ENCODE measurements at regions not wholly inside any gene's neighbourhood (a gene's known extent, or its start where the extent isn't known, plus 50 kb on each side); places are given as distances from the start of the nearest gene placed in this dataset.
A peak's percentile ranks its signal among the peaks of the same experiment; 100 is the strongest.
"Not testable (repeated sequence)": the region's sequence is repeated elsewhere in the genome, so short reads cannot be mapped to it uniquely, and the experiment has no call there.

DNA sequence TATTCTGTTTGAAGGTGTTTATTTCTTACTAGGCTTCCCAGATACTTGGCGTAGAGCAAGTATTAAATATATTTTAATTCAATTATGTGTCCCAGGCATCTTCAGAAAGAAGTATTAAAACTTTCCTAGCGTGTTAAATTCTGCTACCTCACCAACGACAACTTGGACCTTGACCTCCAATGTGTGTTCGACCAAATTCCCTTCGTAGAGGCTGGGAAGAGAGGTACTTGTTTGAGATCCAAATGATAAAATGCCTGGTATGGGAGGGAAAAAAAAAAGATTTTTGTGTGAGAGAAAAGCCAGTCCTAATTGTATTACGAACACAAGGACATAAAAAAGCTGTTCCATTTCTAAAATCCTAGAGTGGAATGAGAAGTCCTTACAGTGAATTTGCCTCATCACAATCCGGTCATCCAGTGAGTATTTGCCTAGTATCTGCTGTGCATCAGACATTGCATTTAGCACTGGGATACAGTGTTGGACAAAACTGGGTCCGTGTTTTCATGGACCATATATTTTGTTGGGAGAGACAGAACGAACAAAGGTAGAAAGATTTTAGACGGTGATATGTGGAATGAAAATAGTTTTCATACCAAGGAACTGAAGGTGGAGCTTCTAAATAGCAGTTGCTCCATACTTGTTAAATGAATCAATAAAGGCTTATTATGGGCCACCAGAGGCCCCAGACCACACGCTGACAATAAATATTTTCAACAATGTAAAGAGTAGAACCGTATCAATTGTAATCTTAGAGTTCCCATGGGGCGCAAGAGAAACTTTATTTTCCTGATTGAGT is 103.1 kb downstream of the KIF4B start:
- no peak for DNase-seq

DNA sequence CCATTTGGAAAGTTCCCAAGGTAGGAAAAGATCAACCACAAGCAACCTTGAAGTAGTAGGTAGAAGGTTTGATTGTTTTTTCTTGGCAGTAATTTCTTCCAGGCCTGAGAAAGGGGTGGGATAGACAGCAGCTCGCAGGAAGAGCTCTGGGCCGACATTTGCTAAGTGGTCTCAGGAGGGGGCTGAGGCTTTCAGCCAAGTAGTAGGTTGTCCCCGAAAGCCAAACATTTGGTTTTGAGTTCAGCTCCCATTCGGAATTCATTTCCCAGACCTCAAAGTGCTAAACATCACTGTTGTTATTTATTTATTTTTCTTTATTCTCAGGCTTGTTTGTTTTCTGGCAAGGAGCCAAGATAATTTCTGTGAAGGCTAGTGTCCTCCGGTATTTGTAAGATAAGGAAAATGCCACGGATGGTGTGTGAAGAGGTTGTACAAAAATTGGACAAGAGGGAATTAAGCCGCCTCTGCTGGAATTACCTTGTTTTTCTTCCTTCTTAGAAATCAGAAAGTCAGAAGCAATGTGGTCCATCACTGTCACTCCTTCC is 112.1 kb downstream of the KIF4B start:
- DNase-seq: no peak

DNA sequence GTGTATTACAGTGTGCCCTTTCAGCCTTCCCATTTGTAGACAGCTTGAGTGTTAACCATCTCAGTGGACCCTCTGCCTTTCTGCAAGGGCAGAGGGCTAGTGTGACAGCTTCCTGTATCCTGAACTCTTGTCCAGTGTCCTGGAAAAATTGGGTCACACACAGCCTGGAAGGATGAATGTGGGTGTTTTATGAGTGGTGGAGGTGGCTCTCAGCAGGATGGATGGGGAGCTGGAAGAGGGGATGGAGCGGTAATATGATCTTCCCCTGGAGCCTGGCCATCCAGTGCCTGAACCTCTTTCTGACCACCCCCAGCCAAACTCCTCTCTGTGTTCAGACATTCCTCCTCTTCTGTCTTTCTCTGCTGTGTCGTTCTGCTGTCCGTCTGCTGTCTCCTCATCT is 113.0 kb downstream of the KIF4B start:
- DNase-seq: no peak

DNA sequence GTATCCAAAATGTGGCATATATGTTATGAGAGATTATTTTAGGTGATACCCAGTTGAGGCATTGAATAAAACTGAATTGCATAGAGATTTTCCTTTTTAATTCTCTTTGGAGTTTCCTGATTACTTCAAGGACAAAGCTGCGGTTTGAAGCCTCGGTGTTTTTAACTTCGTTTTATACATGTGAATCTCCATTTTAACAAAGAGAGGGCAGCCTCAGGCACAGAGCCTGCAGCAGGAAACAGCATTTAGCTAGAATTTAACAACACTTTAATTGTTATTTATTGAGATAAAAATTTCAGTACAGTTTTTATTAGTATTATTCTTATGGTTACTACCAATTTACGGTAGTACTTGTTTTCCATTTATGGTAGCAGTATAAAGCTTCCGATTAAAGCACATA is 114.0 kb downstream of the KIF4B start:
- no peak for DNase-seq

DNA sequence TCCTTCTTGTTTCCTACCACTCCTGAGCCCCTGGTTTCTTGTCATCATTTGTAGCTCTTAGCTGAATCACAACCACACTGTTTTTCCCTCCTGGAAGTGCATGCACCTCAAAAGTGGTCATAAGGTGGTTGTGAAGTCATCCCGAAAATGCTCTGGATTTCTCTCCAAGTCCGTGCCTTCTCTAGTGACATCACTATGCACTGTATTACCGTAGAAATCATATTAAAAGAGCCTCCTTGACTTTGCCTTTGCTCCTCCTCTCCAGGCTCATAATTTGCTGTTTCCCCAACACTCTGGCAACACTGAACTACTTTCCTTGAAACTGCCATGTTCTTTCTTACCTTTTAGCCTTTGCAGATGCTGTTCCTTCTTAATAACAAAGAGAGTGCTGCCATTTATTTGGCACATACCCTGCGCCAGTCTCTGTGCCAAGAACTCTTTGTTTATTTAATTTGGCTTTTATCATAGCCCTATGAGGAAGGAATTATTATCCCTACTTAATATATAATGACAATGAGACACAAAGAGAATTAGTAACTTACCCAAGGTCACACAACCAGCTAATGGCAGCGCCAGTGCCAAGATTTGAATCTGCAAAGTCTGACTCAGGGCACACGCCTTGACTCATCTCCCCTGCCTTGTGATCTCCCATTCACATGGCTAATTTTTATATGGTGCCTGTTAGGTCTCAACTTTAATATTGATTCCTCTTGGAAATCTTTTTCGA is 115.4 kb downstream of the KIF4B start:
- no peak for DNase-seq

DNA sequence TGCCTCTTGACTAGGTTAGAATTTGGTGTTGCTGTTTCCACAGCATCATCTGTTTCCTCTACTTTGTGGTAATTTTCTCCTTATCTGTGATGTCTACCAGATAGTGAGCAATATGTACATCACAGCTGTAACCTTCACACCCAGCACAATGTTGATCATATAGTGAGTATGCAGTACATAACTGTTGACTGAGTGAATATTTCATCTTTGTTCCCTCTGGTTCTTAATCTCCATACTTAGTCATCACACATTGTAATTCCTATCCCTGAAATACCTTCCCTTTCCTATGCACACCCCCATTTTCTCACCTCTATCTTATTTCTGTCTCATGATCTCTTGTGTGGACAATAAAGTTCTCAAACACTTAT is 115.9 kb downstream of the KIF4B start:
- DNase-seq: no peak

DNA sequence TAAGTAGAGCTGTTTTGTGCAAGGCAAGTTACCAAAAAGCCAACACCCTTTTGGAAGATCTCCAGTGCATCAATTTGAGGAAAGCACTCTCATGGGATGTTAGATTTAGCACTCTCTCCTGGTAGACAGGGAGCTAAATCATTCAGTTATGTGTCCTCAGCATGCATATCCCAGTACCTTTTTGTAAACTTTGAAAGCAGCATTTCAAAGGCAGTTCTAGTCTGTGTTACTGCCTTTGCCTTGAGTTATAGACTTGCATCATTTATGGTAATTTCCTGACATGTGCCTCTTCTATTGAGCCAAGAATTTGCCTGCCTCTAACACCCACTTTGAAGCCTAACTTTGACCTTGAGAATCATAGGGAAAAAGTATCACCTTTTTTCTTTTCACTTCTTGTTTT is 120.6 kb downstream of the KIF4B start:
- no peak for DNase-seq

DNA sequence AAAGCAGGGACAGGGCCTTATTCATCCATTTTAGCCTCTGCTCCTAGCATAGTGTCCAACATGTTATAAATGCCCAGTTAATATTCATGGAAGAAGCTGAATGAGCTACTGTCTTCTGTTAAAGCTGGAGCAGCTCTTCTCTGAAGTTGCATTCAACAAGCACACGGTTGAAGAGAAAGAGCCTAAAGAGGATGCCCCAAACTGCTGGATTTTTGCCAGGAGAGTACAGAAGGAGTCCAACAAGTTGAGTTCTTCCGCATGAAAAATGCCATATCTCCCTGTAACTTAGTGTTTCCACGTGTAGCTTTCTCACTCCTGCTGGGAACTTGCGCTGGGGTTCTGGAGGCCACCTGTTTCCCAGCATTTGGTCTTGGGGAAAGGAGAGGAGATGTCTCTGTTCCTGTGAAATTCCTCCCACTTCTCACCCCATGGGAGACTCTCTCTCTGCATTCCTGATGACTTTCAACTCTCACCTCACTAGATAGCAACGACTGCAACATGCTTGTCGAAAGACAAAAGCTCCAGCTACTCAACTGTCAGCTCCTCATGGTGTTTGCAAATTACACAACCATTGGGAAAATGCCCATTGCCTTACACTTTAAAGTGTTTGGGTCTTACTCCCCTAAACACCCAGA is 122.8 kb downstream of the KIF4B start:
- no peak for DNase-seq

DNA sequence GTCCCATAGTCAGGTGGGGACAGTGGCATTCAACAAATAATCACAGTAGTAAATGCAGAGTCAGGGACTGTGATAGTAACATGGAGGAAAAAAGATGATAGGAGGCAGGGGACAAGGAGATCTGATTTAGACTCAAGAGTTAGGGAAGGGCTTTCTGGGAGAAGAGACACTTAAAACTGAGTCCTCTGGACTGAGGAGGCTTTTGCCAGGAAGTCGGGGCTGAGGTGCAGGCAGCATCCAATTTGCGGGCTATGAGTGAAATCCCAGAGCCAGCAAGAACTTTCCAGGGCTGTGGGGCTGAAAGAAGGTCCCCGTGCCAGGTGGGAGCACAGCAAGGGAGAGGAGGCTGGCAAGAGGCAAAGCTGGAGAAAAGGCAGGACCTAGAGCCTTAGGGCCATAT is 124.1 kb downstream of the KIF4B start:
- DNase-seq: no peak

DNA sequence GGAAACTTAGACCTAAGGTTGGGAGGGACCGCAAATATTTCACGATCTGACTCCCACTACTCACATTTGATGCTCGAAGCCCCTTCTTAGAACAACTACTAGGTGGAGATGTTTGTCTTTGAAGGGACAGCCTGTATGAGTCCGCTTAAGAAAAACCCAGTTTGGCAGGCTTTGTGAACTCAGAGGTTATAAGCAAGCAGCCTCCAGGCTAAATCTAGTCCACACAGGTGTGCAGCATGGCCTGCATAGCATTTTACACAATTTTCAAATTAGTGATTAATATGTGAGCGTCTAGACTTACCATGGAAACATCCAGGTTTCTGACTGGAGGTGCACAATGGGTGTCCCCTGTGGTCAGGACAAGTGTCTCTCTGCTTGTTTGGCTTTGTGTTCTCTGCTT is 127.1 kb downstream of the KIF4B start:
- no peak for DNase-seq

DNA sequence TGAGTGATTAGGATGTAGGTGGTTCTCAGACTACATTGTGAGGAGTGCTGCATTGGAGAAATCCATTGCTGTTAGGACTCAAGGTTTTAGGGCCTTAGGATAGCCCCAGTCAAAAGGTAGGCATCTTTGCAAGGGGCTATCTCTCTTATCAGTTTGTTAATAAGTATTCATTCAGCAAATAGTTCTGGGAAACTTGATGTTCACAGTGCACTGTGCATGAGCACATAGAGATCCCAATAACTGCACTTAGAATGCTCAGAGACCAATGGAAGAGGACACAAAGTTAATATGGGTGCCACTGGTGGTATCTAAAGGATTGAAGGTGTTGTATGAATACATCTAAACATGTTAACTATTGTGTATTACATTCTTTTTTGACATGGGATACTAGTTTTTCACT is 131.4 kb downstream of the KIF4B start:
- DNase-seq: no peak

DNA sequence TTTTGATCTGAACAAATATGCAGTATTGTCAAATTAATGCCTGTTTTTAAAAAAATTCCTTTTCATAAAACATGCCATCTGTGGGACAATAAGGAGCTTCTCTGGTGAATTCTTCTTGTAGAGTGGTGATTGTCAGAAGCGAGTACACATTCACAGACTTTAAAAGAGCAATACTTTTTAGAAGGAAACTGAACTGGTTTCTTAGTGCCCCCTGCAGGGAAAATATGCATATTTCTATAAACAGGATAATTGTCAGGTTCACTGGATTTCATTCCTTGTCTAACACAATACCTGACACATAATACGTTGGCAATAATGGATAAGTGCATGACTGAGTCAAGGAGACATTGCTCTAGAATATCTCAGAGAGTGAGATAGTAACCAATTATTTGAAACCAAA is 133.7 kb downstream of the KIF4B start:
- peak; percentile 30 for DNase-seq

DNA sequence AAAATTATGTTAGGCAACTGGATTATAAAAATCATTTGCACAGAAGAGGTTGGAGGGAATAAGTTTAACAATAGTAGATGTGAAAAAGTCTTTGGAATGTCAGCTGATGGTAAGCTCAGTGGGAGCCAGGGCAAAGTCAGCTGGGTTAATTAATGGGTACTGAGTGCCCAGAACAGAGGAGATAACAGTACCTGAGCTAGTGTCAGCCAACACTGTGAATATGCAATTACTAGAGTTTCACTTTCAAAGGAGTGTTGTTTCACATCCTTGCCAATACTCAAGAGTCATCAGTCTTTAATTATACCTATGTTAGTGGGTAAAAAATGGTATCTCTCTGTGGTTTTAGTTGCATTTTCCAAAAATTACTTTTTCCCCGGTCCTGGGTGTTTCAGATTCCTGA is 135.1 kb downstream of the KIF4B start:
- DNase-seq: no peak

DNA sequence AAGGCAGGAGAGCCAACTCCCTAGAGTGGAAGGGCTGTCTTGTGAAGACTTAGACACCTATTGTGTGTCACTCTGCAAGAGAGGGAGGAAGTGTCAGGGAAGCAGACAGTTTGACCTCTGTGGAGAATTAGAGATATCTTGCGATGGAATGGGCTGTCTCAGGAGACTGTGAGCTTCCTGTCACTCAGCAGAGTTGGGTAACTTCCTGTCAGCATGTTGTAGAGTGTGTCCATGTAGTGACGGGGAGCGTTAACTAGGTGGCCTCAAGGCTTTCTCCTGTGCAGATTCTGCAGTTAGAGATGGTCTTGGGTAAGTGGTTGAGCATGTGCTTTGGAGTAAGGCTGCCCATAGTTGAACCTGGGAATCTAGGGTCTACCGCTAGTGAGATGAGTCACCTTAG is 136.5 kb downstream of the KIF4B start:
- no peak for DNase-seq

DNA sequence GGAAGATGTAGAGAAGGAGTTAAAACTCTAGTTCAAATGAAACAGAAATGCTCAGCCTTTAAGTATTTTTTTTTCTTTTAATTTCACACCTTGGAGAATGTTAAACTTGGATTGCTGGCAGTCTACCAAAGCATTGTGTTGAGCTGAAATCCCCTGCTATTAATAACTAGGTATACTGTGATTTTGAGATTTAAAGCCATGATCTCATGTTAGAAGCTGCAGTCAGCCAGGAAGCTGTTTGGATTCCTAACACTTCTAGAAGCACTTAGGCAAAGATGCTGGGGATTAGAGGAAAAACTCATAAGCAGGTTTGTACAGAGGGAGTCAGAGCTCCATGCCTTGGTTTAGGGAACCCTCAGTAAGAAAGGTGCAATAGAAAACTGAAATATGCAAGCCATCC is 141.4 kb downstream of the KIF4B start:
- no peak for DNase-seq

DNA sequence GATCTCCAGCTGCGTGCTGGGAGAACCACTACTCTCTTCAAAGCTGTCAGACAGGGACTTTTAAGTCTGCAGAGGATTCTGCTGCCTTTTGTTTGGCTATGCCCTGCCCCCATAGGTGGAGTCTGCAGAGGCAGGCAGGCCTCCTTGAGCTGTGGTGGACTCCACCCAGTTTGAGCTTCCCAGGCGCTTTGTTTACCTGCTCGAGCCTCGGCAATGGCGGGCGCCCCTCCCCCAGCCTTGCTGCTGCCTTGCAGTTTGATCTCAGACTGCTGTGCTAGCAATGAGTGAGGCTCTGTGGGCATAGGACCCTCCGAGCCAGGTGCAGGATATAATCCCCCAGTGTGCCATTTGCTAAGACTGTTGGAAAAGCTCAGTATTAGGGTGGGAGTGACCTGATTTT is 149.5 kb downstream of the KIF4B start:
- not testable (repeated sequence) for DNase-seq

DNA sequence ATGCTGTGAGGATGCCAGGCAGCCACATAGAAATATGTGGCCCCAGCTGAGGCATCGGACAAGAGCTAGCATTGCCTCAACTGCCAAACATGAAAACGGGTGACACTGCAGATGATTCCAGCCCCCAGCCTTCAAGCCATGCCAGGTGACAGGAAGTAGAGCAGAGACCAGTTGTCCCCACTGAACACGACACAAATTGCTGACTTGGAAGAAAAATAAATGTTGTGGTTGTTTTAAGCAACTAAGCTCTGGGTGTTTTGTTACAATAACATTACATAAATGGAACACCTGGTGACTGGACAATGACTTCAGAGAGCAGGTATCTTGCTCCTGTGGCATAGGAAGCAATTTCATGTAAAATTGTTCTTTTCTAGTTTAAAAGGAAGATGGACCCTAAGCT is 154.2 kb downstream of the KIF4B start:
- DNase-seq: no peak

DNA sequence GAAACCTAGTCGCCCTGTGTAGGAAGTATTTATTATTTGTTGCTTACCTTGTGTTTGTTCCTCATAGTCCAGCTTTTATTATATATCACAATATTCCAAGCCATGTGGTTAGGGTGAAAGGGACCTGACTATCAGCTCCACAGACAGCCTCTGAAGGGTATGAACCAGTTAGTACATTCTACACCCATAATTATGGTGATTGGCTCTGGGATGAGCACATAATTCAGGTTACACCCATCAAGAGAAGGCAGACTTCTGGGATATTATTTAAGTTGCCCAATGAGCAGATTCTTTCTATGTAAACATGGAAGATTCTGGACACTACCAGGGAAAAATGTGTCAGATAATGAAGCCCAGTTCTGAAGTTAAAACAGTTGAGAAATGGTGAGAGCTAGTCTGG is 168.0 kb downstream of the KIF4B start:
- DNase-seq: no peak

DNA sequence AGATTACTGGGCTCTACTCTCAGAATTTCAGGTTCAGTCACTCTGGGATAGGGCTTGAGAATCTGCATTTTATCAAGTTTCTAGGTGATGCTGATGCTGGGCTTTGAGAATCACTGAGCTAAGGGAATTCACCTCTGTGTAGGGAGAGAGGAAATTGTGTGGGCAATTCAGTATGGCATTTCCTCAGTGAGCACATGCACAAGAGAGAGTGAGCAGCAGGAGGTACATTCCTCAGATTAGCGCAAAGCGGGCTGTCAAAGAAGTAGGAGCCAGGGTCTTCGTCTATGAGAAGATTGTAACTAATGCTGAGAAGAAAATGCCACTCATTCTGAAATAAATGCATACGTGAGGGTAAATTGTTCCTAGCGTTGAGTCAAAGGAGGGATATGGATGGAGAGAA is 175.9 kb downstream of the KIF4B start:
- no peak for DNase-seq

DNA sequence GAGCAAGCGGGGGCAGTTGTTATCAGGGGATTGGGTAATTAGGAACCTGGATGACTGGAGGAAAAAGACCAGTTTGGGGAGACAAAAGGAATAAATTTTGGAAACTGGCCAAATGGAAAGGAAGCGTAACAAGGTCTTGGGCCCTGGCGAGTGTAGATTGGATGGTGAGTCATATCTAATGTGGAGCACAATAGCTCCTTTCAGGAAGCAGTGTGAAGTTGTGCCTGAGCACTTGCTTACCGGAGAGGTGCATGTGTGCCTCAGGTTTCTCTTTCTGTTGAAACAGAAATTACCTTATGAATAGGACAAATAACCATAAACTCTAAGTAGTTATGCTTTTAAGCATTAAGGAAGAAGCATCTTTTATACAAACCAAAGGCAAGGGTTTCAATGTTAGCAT is 176.4 kb downstream of the KIF4B start:
- no peak for DNase-seq

DNA sequence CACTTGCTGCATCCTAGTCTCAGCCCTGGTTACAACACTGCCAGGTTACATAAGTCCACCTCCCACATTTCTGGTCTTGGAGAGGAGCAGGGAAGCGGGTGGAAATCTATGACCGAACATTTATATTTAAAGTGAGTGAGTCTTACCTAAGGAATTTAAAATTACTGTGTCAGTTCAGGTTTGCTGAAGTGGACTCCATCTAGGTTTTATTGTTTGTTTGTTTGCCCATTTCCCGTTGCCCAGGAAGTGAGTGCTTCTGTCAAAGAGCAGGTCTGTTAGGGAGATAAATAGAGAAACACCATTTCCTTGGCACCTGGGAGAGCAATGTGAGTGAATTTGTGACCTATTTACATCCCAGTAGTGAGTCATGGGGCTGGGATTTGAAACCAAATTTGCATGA is 179.5 kb downstream of the KIF4B start:
- no peak for DNase-seq

DNA sequence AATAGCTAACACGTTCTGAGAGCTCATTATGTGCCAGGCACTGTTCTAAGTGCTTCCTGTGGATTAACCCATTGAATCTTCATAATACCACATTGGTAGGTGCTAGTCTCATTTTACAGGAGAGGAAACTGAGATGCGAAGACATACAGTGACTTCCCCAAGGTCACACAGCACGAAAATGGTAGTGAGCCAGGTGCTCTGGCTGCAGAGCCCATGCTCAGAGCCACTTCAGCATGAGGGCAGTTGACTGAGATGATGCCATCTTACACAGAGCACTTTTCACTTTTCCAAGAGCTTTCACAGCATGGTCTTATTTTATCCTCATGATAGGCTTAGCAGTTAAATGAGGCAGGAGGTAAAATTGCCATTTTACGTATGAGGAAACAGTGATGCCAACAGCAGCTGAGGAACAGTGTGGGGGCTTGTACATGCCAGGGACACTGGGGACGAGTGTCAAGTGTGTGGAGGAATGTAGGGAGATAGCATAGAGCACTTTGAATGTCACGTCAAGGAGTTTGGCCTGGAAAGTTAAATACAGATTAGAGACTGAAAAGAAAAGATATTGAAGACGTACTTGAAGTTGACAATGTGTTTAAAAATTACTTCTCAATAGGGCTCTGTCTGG is 180.0 kb downstream of the KIF4B start:
- DNase-seq: no peak

DNA sequence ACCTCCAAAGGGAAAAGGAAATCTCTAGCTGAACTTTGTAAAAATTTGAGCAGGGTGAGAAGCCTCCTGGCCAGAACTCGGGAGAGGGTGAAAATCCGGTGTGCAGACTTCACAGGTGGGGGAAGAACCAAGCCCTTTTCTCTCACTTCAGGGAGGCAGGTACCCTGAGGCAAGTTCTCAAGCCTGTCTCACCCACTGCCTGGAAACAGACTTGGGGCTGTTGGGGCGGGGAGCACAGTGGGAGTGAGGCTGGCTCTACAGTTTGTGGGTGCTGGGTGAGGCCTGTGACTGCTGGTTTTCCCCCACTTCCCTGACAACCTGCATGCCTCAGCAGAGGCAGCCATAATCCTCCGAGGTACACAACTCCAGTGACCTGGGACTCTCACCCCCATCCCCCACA is 187.1 kb downstream of the KIF4B start:
- no peak for DNase-seq

DNA sequence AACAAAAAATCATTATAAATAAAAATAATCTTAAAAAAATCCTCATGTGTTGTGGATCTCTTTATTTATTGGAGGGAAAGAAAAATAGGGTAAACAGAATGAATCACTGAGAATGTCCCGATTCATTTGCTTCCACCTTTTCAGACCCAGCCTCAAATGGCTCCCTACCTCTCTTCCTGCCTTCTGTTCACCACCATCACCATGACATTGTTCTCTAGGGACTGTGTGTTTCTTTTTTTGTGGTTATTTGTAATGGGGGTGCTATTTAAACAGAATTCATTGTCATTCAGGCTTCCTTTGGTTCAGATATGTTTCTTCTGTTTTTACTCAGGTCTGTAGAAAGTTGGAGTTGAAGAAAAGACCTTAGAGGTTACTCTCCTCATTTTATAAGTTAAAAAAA is 198.2 kb downstream of the KIF4B start:
- DNase-seq: no peak

All from NCI-H1694 (cell line).